ENCODE measurements at regions not wholly inside any gene's neighbourhood (a gene's known extent, or its start where the extent isn't known, plus 50 kb on each side); places are given as distances from the start of the nearest gene placed in this dataset.

DNA sequence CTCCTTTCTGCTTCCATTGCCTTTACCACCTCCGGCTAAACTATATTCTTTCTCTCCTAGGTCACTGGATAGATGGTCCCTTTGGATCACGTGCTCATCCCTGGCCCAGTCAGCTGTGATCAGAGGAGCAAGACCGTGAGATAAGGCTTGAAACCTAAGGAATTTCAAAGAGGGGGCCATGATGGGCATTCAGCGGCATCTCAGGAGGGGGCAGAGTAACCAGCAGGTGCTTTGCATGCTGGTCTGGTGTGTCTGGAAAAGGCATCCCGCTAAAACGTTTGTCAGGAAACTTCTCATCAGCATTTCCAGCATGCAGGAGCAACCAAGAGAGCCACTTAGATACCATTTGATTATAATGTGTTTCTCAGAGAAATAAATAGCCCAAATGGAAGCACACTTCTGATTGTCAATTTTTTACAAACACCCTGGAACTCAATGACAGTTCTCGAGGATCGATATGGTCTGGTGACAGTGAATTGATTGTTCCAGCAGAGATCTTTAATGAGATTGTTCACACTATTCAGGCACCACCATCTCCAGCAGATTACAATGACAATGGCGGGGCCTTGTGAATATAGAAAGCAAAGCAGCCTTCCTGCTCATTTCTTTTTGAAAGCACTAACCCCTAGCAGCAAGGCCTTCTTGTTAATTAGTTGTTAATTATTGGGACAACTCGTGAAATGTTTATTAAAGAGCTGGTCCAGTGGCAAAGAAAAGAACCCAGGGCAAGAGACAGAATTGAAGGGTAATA, 327.1 kb downstream of the PTTG2 start:
- peak overlapping the region; percentile 2 to 52; a peak in 1 of 4 replicates for H3K4me2 ChIP-seq (ENCODE audit: insufficient read depth in 1 of 2, low read depth in 2 of 2, low read length in 2 of 2)

More for the DNA sequence above, 327.1 kb downstream of the PTTG2 start:
- 59% methylated on average over 10 of the region's 10 CpGs; no CpG with 5 or more reads in 1 of the 2 experiments for WGBS, 2 experiments (ENCODE audit: extremely low coverage in 1 of 2, insufficient coverage in 1 of 2, insufficient read length in 1 of 2, insufficient replicate concordance in 2 of 2, low coverage in 1 of 2, low lambda C conversion rate in 2 of 2, missing lambda C conversion rate in 1 of 2)
- Histone ChIP-seq H3K27me3 (replicated peaks in 1 of 4; ENCODE audit: control insufficient read depth in 3 of 4, extremely low read depth in 1 of 4, insufficient read depth in 3 of 4, low read length in 3 of 4) (no peaks in the 10 kb centered on the region), H3K4me1 (replicated peaks in 1 of 4; ENCODE audit: control insufficient read depth in 3 of 4, insufficient read depth in 4 of 4, low read length in 3 of 4) (peaks cover 0 to 8% (median 1%) of the 10 kb centered on the region in 4 experiments; a peak in 3 of 7 replicates), H3K4ac (replicated peaks; ENCODE audit: insufficient read length, low read depth, low read length) (no peak overlapping the region), H3K56ac (replicated peaks; ENCODE audit: insufficient read length, low read depth, low read length) (no peak overlapping the region), H2BK15ac (ENCODE audit: low read length) (0 out of 2 replicates have a peak overlapping the region, but pooled peaks have one; percentile 35), H4K20me1 (replicated peaks in 1 of 2; ENCODE audit: control insufficient read depth in 1 of 2, insufficient read depth in 2 of 2, low read length in 2 of 2) (no peaks in the 10 kb centered on the region), H3K23me2 (ENCODE audit: low read depth, low read length) (no peaks in the 10 kb centered on the region), H2AFZ (ENCODE audit: low read length) (peak overlapping the region; percentile 20; the same call in 1 of the 2 replicates), H3K79me2 (ENCODE audit: control insufficient read depth in 1 of 2, insufficient read depth in 2 of 2, low read length in 2 of 2) (no peaks in the 10 kb centered on the region), H2AK5ac (ENCODE audit: low read depth, low read length) (no peak overlapping the region), H3K27ac (ENCODE audit: low read depth, low read length) (no peak overlapping the region), H2BK20ac (ENCODE audit: low read length) (no peak overlapping the region), H4K8ac (ENCODE audit: extremely low read depth, insufficient read depth, low read length) (no peak overlapping the region), H3K18ac (ENCODE audit: extremely low read depth, low read length) (no peak overlapping the region), H3K36me3 (ENCODE audit: control insufficient read depth in 2 of 4, insufficient read depth in 4 of 4, low read length in 3 of 4) (no peaks in the 10 kb centered on the region), H2BK12ac (ENCODE audit: low read depth, low read length) (0 out of 2 replicates have a peak overlapping the region, but pooled peaks have one; percentile 22), H3K23ac (ENCODE audit: insufficient read length) (no peak overlapping the region), H4K91ac (replicated peaks; ENCODE audit: insufficient read length, low read length) (no peak overlapping the region), H2BK5ac (ENCODE audit: low read depth, low read length) (no peak overlapping the region), H3K14ac (ENCODE audit: insufficient read length) (no peak overlapping the region), H3K4me3 (ENCODE audit: extremely low read depth in 1 of 4, insufficient read depth in 2 of 4, low read depth in 3 of 4, low read length in 4 of 4) (no peak overlapping the region), H4K5ac (ENCODE audit: insufficient read length, low read depth, low read length) (no peak overlapping the region), H3K9me3 (ENCODE audit: insufficient read depth in 2 of 2, low read depth in 1 of 2, low read length in 1 of 2) (no peaks in the 10 kb centered on the region), H2BK120ac (replicated peaks; ENCODE audit: low read depth, low read length) (no peak overlapping the region), H3K79me1 (ENCODE audit: low read depth, low read length) (no peaks in the 10 kb centered on the region), H3K9ac (replicated peaks in 1 of 4; ENCODE audit: extremely low read depth in 1 of 4, low read depth in 3 of 4, low read length in 3 of 4) (no peak overlapping the region)
- ChIA-PET POLR2A (ENCODE audit: partially characterized antibody) (no interaction called here), CTCF (ENCODE audit: partially characterized antibody) (no interaction called here)
- FAIRE-seq (no peak), DNase-seq (ENCODE audit: low read depth in 1 of 2, low spot score in 2 of 2) (no peak)
- no peak for TF ChIP-seq MAFK (IDR thresholded peaks at IDR 0.05; ENCODE audit: low read depth, low read length)
- TF ChIP-seq E2F6 (IDR thresholded peaks at IDR 0.05): peak; percentile 56; the same call in 1 of the 2 replicates
- no peak for TF ChIP-seq KDM1A (IDR thresholded peaks at IDR 0.05; ENCODE audit: borderline replicate concordance, low read length)
- no peak for TF ChIP-seq TEAD4 (IDR thresholded peaks at IDR 0.05; ENCODE audit: low read depth, low read length)
